T-helper 22 cell (primary cell): ENCODE measurements at regions not wholly inside any gene's neighbourhood (a gene's known extent, or its start where the extent isn't known, plus 50 kb on each side); places are given as distances from the start of the nearest gene placed in this dataset.

Experiments used
- DNase-seq: peaks from one replicate; pipeline ENCODE4 v3.0.0-alpha.2; 2020; ENCODE audit warnings: low read depth

DNA sequence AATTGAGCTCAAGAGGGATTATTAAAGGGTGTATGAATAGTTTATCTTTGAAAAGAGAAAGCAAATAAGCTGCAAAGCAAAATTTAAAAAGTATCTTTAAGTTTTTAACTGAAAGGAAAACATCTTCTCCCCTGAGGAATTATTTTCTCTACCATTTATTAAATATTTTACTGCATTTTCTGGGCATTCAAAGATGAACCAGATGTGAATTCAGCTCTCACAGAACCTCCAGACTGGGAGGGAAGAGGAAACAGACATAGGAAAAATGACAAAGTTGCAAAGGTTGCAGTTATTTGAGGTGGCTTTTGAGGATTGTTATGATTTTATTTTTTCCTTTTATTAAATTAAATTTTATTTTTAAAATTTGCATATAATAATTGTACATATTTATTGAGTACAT, 122.7 kb upstream of the SESN3 start:
- no peak for DNase-seq

DNA sequence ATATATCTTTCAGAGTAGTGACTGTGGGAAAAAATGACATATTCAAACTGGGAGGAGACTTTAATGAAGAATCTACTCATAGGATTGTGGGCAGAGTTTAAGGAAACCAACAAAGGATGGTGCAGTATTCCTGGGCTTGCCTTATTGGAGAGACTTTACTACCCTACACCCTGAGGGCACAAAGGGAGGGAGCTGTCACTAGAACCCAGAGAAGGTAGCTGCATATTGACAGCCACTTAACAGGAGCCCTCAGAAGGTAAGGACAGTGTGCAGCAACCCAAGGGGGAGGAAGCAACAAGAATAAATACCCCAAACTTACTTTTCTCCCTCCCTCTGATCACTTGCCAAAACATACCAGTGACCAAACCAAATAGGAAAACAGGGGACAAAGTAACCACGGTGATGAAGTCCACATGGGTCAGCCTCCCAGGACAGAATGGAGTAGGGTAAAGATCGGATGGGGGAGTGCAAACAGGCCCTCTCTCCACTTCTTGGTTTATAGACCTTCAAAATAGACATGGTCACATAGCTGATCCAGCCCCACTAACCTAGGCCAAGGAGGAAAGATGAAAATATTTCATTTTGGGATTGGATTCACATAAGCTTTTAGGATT, 121.8 kb upstream of the SESN3 start:
- DNase-seq, result no peak

DNA sequence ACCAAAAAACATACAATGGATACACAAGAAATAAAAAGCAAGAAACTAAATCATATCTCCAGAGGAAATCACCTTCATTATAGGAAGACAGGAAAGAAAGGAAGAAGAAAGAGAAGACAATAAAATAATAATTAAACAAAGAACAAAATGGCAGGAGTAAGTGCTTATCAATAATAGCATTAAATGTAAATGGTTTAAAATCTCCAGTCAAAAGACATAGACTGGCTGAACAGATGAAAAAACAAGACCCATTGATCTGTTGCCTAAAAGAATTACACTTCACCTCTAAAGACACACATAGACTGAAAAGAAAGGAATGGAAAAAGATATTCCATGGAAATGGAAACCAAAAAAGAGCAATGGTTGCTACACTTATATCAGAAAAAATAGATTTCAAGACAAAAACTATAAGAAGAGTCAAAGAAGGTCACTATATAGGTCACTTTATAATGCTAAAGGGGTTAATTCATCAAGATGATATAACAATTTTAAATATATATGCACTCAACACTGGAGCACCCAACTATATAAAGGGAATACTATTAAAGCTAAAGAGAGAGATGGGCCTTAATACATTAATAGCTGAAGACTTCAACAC, 118.4 kb upstream of the SESN3 start:
- no peak for DNase-seq

DNA sequence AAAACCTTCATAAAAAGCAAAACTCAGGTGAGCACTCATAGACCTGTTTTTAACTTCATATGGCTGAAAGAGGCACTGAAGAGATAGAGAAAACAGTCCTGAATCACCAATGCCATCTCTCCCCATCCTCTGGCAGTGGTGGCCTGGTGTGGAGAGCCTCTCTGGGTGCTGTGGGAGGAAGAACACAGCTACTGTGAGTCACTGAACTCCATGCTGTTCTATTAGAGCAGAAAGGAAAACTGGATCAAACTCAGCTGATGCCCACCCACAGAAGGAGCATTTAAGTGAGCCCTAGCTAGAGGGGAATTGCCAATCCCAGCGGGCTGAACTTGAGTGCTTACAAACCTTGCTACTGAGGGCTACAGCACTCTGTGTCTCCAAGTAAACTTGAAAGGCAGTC, 115.3 kb upstream of the SESN3 start:
- DNase-seq, result no peak

DNA sequence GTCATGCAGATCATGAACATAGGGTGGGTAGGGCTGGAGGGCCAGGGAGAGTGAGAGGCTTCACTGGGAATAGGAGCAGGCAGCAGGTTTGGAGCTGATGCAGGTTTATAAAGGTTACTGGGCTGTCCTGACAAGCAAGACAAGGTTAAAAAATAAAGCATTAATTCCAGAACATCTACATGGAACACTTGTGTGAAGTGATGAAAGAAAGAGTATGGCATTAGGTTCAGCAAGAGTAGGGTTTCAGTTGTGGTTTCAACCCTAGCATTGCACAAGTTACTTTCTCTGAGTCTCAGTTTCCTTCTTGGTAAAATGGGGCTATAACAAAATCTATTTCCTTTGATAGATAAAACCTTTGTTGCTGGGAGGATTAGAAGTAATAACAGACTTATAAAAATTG, 114.6 kb upstream of the SESN3 start:
- DNase-seq, result no peak

DNA sequence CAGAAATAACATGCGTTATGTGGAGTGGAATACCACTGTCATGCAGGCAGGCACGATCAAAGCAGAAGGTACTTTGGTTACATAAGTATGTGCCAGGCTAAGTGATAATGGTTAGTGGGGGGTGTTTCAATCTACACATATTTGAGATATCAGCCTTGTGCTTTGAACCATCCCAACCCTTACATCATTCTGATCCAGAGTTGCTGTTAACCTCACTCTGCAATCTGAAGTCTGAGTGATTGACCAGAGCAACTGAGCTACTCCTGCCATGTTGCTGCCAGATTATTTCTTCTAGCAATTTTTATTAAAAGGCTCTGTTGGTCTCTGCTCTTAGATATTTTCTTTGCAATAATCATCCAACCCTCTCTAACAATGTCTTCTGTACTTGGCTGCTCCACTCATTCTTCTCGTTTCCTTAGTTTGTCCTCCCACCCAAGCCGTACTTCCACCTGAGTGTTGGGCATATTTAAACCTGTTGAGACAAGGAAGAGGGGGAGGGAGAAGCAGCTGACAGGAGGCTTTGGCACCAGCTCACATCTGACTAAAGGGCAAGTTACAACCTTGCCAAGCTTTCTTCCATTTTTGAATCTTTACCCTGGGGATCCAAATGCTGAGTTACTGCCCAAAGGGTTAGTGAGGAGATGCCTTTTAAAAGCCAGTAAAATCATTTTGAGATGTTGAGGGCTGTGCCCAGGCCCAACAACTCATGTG, 114.1 kb upstream of the SESN3 start:
- DNase-seq, result no peak

DNA sequence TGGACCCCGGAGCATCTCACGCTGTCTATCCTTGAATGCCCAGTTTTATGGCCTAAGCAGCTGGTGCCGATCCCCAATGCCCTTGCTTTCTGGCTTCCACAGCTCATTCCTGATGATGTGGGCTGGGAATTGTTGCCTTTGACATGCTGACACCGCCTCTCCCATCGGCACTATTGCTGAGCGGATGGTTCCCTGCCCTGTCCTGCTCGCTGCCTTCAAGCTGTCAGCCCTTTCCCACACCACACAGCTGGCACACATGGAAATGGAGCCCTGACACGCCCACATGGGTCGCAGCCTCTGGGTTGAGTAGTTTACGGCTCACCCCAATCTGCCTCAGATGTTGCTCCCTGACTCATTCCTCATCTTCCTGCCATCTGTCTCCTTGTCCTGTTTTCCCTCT, 110.2 kb upstream of the SESN3 start:
- DNase-seq, result no peak

DNA sequence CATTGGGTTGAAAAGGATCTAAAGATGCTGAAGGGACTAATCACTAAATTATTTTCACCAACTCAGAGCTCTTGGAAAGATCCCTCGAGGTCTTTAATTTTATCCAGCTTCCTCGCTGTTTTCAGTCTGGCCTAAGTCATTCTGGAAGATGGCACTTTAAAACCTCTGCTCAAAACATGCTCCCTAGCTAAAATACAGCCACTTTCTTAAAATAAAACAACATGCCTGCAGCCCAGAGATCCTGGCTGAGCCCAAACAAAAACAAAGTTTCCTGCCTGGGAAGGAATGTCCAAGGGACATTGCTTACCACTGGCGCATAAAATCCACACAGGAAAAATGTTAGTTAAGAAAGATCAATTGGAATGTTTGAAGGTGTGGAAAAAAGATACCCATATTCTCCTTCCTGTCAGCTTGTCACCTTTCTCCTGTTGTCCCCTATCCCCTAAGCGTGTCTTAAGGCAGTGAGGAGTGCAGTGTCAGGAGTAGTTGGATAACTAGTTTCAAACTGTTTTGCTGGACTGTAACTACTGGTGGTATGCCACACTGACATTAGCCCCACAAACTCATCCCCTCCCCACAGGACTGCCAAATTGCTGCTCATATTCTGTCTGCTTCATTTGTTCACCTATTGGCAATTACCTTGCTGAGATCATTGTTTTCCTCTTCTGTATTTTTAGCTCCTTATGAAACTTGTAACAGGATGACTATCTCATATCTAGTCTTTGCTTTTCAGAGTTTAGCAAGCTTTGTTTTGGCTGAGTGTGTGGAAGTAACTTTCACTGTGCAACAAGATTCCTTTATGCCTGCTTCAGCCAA, 108.3 kb upstream of the SESN3 start:
- no peak for DNase-seq

DNA sequence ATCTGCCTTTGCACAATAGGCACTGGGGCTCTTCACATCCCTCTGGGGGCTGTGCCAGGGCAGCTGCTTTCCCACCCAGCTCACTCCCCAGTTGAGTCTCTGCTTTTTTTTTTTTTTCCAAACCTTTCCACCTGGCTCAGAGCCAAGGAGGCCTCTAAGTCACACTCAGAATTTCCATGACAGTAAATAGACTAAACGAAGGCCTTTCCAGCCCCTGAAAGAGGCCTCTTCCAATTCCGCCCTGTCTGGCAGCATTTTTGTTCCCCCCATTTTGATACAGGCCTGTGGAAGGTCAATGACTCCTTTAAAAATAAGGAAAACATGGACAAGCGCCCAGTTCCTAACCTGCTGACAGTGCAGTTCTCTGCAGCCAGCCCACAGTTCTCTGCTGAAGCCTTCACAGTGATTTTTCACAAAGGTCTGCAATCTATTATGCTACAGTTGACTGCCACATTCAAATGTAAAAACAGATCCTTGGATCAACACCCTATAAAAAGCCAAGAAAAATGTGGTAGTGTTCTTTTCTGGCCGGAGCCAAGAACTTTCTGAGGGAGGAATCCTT, 107.5 kb upstream of the SESN3 start:
- DNase-seq, result no peak

DNA sequence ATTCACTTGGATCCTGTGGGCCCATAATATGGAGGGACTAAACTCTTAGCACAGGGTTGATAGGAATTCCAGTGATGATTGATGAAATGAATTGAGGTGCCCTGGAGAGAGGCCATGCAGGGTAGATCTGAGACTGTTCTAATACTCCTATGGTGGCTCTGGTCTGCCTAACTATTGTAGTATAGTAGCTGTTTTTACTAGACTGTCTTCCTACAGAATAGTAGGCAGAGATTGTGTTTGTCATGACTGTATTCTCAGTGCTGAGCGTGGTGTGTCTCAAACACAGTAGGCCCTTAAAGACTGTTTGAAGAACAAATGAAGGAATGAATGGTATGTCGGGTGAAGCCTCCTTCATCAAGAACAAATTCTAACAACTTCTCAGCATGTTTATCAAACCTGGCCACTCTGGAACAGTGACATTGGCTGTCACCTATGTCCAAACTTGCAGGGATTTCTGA, 107.0 kb upstream of the SESN3 start:
- no peak for DNase-seq

DNA sequence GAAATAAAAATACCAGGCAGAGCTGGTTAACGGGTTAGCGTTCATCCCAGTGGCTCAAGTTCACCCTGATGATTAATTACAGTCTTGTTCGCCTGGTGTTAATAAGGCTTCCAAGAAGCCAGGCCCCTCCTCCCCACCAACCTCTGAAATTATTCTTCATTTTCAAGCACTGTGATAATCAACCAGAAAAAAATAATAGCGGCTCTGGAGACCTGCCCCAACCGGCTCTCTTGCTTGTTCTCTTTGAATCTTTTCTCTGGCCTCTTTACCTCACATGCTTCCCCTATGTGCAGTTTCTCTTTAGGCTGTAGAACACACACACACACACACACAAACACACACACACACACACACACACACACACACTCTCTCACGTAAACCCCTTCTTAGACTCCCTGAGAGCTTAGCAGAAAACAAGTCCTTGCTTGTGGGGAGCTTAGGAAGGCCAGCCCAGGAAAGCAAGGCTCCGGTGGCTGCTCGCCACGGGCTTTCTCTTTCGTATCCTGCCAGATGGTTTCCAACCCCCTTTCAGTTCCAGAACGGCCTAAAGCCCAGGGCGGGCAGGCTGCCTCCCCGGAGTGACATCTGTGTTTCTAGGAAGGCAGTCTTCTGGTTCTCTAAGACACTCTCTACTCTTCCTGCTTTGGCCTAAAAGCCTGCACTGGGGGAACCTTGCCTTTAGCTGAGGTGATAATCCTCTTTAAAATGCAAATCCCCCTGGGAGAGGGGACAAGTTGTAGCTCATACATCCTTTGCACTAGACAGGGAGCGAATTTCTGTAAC, 106.4 kb upstream of the SESN3 start:
- DNase-seq, result no peak

DNA sequence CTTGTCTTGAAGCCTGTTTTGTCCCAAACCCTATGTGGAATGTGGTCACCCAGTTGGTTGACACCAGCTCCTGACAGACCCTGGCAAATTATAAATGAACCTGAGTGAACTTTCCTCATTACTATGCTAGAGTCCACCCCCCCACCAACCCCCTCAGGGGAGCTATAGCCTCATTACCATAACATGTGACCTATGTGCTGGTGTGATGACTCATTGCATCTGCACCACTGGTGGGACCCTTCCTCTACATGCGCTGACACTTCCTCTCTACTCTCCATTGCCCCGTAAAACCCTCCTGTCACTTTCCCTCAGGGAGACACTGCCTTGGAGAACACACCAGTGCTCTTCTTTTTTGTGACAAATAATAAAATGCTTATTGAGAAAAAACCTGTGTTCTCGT, 105.0 kb upstream of the SESN3 start:
- no peak for DNase-seq

DNA sequence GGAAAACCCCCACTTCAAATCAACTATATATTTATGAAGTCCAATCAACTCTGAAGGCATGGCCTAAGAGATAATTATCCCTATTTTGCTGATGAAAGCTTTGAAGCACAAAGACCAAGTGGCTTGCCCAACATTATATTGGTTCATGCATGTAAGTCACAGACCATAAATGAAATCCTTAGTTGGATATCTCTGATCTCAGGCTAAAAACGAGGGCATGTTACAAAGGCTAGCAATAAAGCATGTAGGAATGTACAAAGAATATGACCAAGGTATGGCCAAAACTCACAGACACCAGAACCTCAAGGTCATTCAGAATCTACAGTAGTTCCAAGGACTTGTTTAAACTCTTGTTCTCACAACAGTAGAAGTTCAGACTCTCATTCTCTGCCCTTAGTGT, 100.2 kb upstream of the SESN3 start:
- no peak for DNase-seq

DNA sequence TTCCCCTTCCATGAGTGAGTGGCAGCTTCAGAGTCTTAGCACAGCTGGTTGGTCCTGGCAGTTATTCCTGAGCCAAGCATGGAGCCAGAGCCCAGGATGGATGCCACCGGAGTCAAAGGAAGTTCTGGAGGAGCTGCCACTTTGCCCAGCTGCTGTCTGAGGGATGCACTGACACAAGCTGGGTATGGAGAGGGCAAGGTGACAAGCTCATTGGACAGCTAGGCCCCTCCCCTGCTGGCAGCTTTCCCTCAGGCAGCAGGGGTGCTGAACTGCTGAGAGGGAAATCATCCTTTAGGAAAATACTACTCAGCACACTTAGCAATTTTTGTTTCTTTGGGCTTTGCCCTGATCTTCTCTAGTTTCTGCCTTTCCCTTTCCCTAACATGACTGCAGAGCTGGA, 99.3 kb upstream of the SESN3 start:
- DNase-seq, result no peak

DNA sequence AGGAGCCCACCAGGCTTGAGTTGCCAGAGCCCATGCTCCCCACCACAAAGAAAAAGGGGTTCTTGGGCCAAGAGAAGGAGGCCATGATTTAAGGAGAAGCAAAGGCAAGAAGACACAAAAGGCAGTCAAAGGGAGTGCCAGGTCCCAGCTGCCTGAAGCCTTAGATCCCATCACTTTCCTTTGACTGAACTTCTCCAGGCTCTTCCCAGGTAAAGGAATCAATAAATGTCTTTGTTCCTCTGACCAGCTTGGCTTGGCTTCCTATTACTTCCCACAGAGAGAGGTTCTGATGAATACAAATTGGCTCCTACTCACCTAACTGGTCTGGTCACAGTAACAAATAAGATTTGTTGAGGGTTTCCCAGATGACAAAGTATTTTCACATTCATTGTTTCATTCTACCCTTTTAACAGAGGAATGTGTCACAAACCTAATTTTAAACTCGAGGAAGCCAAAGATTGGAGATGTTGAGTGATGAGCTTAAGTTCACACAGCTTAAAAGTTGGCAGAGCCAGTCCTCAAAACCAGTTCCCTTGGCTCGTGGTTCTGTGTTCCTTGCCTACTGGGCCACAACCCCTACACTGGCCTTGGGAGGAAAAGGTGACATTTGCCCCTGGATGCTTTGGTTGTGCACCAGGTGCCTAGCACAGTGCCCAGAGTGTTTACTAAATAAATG, 96.4 kb upstream of the SESN3 start:
- no peak for DNase-seq

DNA sequence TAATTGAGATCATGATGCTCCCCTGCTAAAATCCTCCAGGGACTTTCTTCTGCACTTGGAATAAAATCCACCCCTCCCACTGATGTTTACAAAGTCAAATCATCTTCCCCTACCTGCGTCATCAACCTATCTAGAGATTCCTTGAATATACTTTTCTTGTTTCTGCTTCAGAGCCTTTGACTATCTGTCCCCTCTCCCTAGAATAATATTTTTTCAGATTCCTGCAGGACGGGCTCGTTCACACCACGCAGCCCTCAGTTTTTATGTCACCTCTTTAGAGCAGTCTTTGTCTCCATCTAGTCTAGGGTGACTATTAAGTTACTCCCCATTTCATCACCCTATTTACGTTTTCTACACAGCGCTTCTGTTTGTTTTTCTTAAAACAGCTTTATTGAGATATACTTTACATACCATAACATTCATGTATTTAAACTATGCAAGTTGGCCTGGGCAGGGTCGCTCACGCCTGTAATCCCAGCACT, 94.8 kb upstream of the SESN3 start:
- no peak for DNase-seq

DNA sequence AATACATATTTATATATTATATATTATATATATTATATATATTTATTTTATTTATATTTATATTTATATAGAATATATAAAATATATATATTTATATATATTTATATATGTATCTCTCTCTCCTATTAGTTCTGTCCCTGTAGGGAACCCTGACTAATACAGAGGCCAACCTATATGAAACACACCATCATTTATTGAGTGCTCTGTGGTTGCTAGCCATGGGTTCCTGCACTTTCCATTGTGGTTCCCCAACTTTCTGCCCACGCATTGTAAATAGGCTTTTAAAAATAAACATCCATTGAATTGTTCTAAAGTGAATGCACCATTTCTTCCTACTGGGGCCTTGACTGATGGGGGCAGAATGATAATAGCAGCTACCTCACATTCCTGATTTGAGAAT, 93.8 kb upstream of the SESN3 start:
- no peak for DNase-seq

DNA sequence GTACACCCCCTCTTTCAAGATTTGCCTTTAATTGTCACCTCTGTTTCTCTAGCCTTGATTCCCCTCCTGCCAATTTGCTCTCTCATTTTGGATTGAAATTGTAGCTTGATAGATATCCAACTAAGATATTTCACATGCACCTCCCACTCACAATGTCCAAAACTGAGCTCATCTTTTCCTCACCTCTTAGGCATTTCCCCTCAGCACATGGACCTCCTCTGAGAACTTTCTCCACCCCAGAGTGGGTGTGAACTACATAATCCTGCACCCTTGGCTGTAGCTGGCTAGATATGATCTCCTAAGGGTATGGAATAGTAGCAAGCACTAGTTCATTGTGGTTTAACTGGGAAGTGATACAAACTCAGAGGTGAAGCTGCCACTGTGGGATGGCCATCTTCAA, 91.5 kb upstream of the SESN3 start:
- no peak for DNase-seq

DNA sequence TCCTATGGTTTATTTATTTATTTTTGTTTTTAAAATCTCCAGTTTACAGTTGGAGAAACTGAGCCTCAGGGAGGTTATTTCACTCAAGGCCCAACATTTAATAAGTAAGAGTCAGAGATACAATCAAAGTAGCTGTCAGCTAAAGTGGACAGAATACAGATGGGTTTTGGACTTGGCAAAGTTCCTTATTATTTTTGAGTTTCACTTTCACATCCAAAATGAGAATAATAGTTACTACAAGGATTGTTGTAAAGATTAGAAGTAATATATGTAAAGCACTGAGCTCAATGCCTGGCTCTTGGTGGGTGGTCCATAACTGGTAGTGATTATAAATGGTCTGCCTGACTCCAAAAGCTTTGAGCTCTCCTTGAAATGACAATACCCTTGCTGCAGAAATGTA, 87.5 kb upstream of the SESN3 start:
- no peak for DNase-seq

DNA sequence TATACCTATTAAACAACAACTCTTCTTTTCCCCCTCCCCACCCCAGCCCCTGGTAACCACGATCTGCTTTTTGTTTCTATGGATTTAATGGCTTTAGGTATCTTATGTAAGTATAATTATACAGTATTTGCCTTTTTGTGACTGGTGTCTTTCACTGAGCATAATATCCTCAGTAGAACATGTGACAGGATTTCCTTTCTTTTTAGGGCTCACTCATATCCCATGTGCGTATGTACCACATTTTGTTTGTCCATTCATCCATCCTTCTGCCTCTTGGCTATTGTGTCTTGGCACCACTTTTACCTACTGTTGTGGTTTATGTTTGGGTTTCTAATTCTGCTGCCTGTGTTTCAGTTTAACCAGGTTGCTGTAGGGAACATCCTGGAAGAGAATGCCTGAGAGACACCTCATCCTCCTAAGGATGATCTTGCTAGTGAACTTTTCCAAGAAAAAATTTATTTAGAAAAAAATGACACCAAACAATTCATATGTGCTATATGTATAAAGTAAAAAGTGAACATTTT, 77.6 kb upstream of the SESN3 start:
- no peak for DNase-seq

DNA sequence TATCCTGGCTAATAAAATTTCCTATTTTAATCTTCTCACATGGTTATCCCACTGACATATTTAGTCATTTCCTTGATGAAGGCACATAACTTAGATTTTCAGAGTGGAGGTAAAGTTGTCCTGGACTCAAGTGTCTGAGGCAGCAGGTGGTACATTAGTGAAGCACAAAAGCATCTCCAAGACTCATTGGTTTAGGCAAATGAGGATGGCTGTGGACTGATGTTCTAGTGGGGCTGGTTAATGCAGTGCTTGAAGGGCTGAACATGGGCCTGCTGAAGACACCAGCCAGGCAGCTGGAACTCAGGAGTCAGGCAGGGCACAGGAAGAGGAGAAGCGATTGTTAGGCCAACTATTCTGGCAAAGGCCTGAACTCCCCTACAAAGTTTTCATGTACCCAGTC, 76.3 kb upstream of the SESN3 start:
- DNase-seq, result no peak
